ENCODE measurements at regions not wholly inside any gene's neighbourhood (a gene's known extent, or its start where the extent isn't known, plus 50 kb on each side); places are given as distances from the start of the nearest gene placed in this dataset.

DNA sequence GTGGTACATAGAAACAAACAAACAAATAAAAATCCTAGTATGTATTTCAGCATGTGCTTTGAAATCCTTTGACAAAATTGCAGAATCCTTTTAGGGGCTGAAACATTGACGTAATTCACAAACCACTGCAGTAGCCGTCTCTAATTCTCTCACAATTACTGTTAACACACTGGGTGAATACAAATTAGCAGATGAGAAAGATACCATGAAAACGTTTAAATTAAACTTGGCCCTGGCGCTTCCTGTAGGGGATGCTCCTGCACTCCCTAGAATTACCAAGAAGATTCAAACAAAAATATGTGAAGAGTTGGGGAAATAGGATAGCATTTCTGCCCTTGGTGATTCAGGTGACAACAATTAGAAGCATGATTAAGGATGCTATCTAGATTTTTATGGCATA lies 772.5 kb upstream of the PRKX start:
- no peak for DNase-seq
- Histone ChIP-seq H3K36me3 (replicated peaks; ENCODE audit: control insufficient read depth, insufficient read depth, low read length) (no peaks in the 10 kb centered on the region), H3K4me3 (ENCODE audit: insufficient read depth, low read depth, low read length) (no peak overlapping the region), H3K27me3 (ENCODE audit: control insufficient read depth, insufficient read depth, low read length) (no peaks in the 10 kb centered on the region)

DNA sequence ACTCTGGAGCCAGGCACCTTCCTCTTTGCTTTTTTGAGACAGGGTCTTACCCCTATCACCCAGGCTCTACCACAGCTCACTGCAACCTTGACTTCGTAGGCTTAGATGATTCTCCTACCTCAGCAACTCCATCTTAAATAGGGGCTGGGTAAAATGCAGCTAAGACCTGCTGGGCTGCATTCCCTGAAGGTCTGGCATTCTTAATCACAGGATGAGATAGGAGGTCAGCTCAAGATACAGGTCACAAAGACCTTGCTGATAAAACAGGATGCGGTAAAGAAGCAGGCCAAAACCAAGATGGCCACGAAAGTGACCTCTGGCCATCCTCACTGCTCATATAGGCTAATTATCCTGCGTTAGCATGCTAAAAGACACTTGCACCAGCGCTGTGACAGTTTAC lies 770.8 kb upstream of the PRKX start:
- Histone ChIP-seq H3K27me3 (ENCODE audit: control insufficient read depth, insufficient read depth, low read length) (no peaks in the 10 kb centered on the region), H3K4me3 (ENCODE audit: insufficient read depth, low read depth, low read length) (no peak overlapping the region), H3K36me3 (replicated peaks; ENCODE audit: control insufficient read depth, insufficient read depth, low read length) (no peaks in the 10 kb centered on the region)
- DNase-seq = no peak

DNA sequence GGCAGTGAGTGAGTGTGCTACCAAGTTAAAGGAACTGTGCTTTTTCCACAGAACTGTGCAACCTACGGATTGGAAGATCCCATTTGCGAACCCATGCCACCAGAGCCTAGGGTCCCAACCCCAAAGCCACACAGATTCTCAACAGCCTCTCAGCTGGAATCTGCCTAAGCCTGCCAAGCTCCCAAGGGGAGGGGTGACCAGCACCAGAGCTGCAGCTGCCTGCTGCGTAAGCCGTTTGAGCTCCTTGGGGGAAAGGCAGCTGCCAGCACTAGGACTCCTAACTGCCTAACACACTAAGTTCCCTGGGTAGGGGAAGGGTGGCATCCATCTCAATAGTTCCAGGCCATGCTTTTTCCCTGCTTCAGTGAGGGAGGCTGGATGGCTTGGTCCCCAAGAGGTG lies 738.1 kb upstream of the PRKX start:
- no peak overlapping the region for H3K4me3 ChIP-seq (ENCODE audit: insufficient read depth, low read depth, low read length)
- DNase-seq = no peak
- H3K27me3 ChIP-seq (ENCODE audit: control insufficient read depth, insufficient read depth, low read length) = no peaks in the 10 kb centered on the region
- H3K36me3 ChIP-seq (replicated peaks; ENCODE audit: control insufficient read depth, insufficient read depth, low read length) = no peaks in the 10 kb centered on the region

DNA sequence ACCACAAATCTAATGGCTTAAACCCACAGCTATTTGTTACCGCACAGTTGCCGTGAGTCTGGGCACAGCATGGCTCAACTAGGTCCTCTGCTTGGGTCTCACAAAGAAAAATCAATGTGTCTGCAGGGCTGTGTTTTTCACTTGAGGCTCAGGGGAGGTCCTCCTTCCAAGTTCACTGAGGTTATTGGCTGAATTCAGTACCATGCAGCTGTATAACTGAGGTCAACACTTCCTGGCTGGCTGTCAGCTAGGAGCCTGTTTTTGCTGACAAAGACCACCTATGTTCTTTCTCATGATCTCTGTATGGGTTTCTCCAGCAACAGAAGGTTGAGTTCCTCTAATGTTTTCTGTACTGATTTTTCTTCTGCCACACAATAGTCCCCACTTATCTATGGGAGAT lies 736.7 kb upstream of the PRKX start:
- DNase-seq = no peak
- no peak overlapping the region for H3K4me3 ChIP-seq (ENCODE audit: insufficient read depth, low read depth, low read length)

DNA sequence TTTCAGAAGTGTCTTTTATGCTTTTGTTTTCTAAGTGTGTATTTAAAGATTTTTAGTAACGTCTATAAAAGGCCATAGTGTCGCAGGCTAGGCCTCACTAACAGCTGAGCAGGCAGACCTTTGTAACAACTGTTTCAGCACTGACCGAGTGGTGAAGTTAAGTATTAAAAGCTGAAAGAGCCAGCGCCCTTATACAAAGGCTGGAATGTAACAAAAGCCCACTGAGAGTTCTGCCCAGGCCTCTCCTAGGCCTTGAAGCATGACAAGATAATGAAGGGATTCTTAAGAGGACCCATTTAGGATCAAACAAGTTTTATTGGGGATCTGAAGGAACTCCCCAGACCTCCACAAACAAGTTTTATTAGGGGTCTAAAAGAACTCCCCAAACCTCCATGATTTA lies 722.5 kb upstream of the PRKX start:
- DNase-seq = no peak

More for the DNA sequence above, 736.7 kb upstream of the PRKX start:
- no peaks in the 10 kb centered on the region for H3K36me3 ChIP-seq (replicated peaks; ENCODE audit: control insufficient read depth, insufficient read depth, low read length)
- H3K27me3 ChIP-seq (ENCODE audit: control insufficient read depth, insufficient read depth, low read length) = no peaks in the 10 kb centered on the region

DNA sequence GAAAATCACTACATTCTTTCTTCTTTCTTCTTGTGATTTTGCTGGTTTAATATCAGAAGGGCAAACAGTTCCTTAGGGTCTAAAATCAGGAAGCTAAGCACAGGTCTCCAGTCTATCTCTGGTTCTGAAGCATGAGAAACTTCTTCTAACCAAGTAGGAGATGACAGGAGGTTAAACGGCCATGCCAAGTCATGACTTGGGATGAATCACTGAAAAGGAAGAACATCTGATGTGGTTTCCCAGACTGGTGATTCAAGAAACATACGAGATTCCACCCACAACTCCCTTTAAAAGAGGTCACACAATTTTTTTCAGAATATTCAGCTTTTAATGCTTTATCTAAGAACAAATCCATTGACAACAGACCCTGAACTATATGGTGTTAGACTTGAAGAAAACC lies 684.0 kb upstream of the PRKX start:
- DNase-seq = no peak
- Histone ChIP-seq H3K27me3 (ENCODE audit: control insufficient read depth, insufficient read depth, low read length) (no peaks in the 10 kb centered on the region), H3K36me3 (replicated peaks; ENCODE audit: control insufficient read depth, insufficient read depth, low read length) (no peaks in the 10 kb centered on the region), H3K4me3 (ENCODE audit: insufficient read depth, low read depth, low read length) (no peak overlapping the region)

More for the DNA sequence above, 722.5 kb upstream of the PRKX start:
- H3K36me3 ChIP-seq (replicated peaks; ENCODE audit: control insufficient read depth, insufficient read depth, low read length) = no peaks in the 10 kb centered on the region
- no peaks in the 10 kb centered on the region for H3K27me3 ChIP-seq (ENCODE audit: control insufficient read depth, insufficient read depth, low read length)
- no peak overlapping the region for H3K4me3 ChIP-seq (ENCODE audit: insufficient read depth, low read depth, low read length)

DNA sequence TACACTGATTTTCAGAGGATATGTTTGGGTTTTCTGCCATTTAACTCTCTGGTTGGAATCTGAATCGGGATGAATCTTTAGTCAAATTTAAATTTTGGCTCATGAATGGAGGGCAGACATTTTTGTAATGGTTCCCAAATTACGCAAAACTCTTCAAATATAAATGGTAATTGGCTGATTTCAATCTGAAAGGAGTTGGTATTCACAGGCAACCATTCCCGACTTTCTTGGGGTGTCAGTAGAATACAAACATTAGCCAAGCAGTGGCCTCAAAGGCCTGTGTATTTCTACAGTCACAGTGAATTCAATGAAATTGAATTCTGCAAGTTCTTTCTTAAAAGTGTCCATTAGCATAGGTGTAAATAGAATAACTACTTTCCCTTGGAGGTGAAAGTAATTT lies 668.8 kb upstream of the PRKX start:
- no peak for DNase-seq
- no peaks in the 10 kb centered on the region for H3K36me3 ChIP-seq (replicated peaks; ENCODE audit: control insufficient read depth, insufficient read depth, low read length)
- H3K4me3 ChIP-seq (ENCODE audit: insufficient read depth, low read depth, low read length) = no peak overlapping the region
- no peaks in the 10 kb centered on the region for H3K27me3 ChIP-seq (ENCODE audit: control insufficient read depth, insufficient read depth, low read length)

DNA sequence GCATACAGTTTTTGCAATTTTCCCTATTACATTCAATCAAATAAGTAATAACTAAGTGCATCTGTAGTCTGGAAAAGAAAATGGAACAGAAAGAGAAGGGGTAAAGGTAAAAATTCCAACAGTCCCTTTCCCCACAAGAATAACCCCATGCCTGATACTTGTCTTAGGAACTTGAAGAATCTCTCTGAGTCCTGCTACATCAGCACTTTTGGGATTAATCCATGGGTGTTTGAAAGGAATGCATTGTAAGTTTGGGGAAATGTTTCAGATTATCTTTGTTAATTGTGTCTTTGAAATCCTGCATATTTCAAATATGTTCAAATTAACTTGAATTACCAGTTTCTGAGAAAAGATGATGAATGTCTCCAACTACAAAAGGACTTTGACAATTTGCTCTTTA lies 667.3 kb upstream of the PRKX start:
- Histone ChIP-seq H3K4me3 (ENCODE audit: insufficient read depth, low read depth, low read length) (no peak overlapping the region), H3K36me3 (replicated peaks; ENCODE audit: control insufficient read depth, insufficient read depth, low read length) (no peaks in the 10 kb centered on the region), H3K27me3 (ENCODE audit: control insufficient read depth, insufficient read depth, low read length) (no peaks in the 10 kb centered on the region)
- DNase-seq = no peak

DNA sequence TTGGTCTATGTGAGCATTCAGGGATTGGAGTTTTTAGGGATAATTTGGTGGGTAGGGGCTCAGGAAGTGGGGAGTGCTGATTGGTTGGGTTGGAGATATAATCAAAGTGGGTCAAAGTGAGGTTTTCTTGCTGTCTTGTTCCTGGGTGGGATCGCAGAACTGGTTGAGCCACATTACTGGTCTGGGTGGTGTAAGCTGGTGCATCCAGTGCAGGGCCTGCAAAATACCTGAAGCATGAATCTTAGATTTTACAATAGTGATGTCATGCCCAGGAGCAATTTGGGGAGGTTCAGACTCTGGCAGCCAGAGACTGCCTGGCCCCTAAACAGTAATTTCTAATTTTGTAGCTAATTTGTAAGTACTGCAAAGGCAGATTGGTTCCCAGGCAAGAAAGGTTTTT lies 665.6 kb upstream of the PRKX start:
- H3K4me3 ChIP-seq (ENCODE audit: insufficient read depth, low read depth, low read length) = no peak overlapping the region
- H3K36me3 ChIP-seq (replicated peaks; ENCODE audit: control insufficient read depth, insufficient read depth, low read length) = no peaks in the 10 kb centered on the region
- H3K27me3 ChIP-seq (ENCODE audit: control insufficient read depth, insufficient read depth, low read length) = no peaks in the 10 kb centered on the region
- no peak for DNase-seq

DNA sequence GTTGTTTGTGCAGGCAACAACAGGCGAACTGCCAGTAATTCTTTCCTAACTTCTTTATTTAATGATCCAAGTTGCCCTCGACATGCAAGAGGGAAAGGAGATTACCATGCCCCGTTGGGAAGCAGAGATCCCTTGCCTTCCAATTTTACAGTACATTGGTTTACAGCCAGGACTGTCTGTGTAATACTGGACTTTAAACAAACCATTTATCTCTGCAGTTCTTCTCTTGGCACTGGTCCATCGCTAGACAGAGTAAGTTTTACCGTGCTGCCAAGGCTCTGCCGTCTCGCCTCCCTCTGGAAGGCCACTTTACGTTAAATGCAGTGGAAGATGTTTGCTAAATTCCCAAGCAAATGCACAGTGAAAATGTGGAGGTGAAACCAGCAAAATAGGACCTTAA lies 660.3 kb upstream of the PRKX start:
- Histone ChIP-seq H3K4me3 (ENCODE audit: insufficient read depth, low read depth, low read length) (no peak overlapping the region), H3K27me3 (ENCODE audit: control insufficient read depth, insufficient read depth, low read length) (no peaks in the 10 kb centered on the region), H3K36me3 (replicated peaks; ENCODE audit: control insufficient read depth, insufficient read depth, low read length) (no peaks in the 10 kb centered on the region)
- DNase-seq = no peak

DNA sequence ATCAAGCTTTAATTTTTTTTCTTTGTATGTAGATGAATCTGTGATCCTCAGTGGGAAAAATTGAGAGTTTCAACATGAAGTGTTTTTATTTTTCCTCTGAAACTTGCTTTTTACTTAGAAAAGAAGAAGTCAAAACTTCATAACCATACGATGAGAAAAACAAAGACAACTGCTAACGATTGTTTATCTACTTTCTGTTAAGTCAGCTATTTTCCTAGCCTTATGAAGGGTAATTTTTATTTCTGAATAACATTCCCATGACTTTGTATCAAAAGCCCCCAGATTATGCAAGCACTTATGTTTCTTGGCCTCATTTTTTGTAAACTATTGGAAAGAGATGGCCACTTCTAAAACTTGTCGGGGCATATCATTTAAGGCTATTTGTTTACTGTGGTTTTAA lies 645.1 kb upstream of the PRKX start:
- Histone ChIP-seq H3K4me3 (ENCODE audit: insufficient read depth, low read depth, low read length) (no peak overlapping the region), H3K36me3 (replicated peaks; ENCODE audit: control insufficient read depth, insufficient read depth, low read length) (no peaks in the 10 kb centered on the region), H3K27me3 (ENCODE audit: control insufficient read depth, insufficient read depth, low read length) (no peaks in the 10 kb centered on the region)
- no peak for DNase-seq

DNA sequence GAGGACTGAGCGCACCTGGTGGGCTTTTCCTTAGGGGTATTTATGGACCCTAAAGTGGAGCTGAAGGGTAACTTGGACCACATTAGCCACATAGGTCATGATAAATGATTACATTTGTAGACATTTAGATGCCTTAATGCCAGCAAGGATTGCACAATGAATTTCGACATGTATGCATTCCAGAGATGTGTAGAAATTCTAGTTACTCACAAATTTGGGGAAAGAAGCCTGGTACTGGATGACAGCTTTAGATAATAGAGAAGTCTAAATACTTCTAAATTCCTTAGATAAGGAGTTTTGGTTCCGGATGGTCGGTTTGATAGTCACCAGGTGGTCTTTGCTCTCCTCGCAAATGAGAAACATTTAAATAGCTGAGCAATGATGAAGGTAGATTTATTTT lies 609.5 kb upstream of the PRKX start:
- no peaks in the 10 kb centered on the region for H3K27me3 ChIP-seq (ENCODE audit: control insufficient read depth, insufficient read depth, low read length)
- DNase-seq = no peak
- no peak overlapping the region for H3K4me3 ChIP-seq (ENCODE audit: insufficient read depth, low read depth, low read length)
- H3K36me3 ChIP-seq (replicated peaks; ENCODE audit: control insufficient read depth, insufficient read depth, low read length) = no peaks in the 10 kb centered on the region

DNA sequence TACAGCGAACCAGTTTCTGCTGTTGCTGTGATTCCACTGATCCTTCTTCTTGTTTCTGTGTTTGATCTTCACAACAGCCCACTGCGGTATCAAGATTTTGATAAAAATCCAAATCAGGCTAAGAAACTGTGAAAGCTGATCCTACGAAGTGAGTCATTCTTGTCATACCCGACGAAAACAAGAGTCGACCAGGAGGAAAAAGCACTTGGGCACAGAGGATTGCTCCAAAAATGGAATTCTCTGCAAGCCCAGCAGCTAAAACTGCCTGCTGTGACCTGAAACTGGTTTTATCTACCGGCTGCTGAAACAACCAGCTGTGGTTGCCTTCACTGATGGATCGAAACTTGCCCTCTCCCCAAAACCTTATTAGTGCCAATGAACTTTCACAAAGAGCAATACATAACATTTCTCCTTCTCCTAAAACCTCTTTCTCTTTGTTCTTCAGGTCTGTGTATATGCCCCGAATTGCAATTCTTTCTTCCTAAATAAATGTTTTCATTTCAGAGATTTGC lies 607.0 kb upstream of the PRKX start:
- Histone ChIP-seq H3K36me3 (replicated peaks; ENCODE audit: control insufficient read depth, insufficient read depth, low read length) (no peaks in the 10 kb centered on the region), H3K27me3 (ENCODE audit: control insufficient read depth, insufficient read depth, low read length) (no peaks in the 10 kb centered on the region), H3K4me3 (ENCODE audit: insufficient read depth, low read depth, low read length) (no peak overlapping the region)
- no peak for DNase-seq

DNA sequence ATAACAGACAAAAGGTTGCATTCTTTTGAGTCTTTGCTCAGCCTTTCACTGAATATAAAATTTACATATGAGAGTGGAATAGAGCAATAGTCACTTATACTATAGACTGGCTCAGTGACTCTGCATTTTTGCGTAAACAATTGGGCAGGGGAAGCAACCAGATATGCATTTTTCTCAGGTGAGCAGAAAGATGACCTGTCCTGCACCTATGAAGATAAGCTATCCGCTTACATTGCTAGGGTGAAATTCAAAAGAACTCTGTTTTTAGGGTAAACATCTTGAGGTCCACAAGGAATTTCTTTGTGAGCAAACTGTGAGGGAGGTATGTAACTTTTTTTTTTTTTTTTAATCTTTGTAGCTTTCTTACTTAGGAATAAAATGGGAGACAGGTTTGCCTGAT lies 602.4 kb upstream of the PRKX start:
- DNase-seq = no peak
- H3K27me3 ChIP-seq (ENCODE audit: control insufficient read depth, insufficient read depth, low read length) = no peaks in the 10 kb centered on the region
- no peaks in the 10 kb centered on the region for H3K36me3 ChIP-seq (replicated peaks; ENCODE audit: control insufficient read depth, insufficient read depth, low read length)
- no peak overlapping the region for H3K4me3 ChIP-seq (ENCODE audit: insufficient read depth, low read depth, low read length)

DNA sequence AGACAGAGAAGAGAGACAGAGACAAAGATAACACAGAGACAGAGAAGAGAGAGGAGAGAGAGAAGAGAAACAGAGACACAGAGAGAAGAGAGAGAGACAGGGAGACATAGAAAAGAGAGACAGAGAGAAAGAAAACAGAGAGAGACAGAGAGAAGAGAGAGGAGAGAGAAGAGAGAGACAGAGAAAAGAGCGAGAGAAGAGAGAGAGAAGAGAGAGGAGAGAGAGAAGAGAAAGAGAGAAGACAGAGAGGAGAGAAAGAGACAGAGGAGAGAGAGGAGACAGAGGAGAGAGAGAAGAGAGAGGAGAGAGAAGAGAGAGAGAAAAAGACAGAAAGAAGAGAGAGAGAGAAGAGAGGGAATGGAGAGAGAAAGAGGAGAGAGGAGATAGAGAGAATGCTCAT lies 601.1 kb upstream of the PRKX start:
- H3K4me3 ChIP-seq (ENCODE audit: insufficient read depth, low read depth, low read length) = no peak overlapping the region
- H3K36me3 ChIP-seq (replicated peaks; ENCODE audit: control insufficient read depth, insufficient read depth, low read length) = no peaks in the 10 kb centered on the region
- H3K27me3 ChIP-seq (ENCODE audit: control insufficient read depth, insufficient read depth, low read length) = no peaks in the 10 kb centered on the region
- no peak for DNase-seq

DNA sequence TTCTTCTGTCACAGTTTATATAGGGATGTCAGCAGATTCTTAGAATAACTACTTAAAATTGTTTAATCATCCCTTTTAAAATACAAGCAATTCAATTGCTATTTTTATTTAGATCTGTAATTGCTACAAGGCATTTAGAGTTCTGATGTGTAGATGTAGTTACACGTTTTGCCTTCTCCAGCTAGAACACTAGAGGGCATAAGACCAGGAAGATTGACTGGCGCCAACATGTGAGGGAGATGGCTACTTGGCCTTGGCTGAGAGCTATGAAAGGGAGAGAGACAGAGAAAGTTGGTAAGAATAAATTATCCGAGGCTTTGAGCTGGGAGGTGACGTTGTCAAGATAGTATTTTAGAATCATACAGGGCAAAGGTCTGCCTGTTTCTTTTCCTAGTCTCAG lies 563.7 kb upstream of the PRKX start:
- no peak overlapping the region for H3K4me3 ChIP-seq (ENCODE audit: insufficient read depth, low read depth, low read length)
- H3K27me3 ChIP-seq (ENCODE audit: control insufficient read depth, insufficient read depth, low read length) = no peaks in the 10 kb centered on the region
- no peaks in the 10 kb centered on the region for H3K36me3 ChIP-seq (replicated peaks; ENCODE audit: control insufficient read depth, insufficient read depth, low read length)
- no peak for DNase-seq

Measured in H7 (cell line).